Astrocyte of the cerebellum (primary cell): ENCODE measurements at regions not wholly inside any gene's neighbourhood (a gene's known extent, or its start where the extent isn't known, plus 50 kb on each side); places are given as distances from the start of the nearest gene placed in this dataset.
A peak's percentile ranks its signal among the peaks of the same experiment; 100 is the strongest.

Experiments
- DNase-seq: peaks from one replicate; pipeline ENCODE4 v3.0.0-alpha.2; 2011; ENCODE audit warnings: low read depth
- H3K4me3 ChIP-seq: 2 replicates; pipeline ENCODE4 v1.5.1; 2011; ENCODE audit warnings: mild to moderate bottlenecking, low read depth, low read length, moderate library complexity
- in situ Hi-C: cut with HindIII; loops from 2 replicates; pipeline ENCODE4 v1.10.0; 2017; ENCODE audit warnings: low sequenced_read_pairs
- TF ChIP-seq, protein P1 (sequence below): IDR thresholded peaks from 2 replicates; pipeline ENCODE4 v1.5.1; 2012; ENCODE audit warnings: low read length, low read depth, moderate library complexity, mild to moderate bottlenecking; ENCODE audit errors: missing control alignments

DNA sequence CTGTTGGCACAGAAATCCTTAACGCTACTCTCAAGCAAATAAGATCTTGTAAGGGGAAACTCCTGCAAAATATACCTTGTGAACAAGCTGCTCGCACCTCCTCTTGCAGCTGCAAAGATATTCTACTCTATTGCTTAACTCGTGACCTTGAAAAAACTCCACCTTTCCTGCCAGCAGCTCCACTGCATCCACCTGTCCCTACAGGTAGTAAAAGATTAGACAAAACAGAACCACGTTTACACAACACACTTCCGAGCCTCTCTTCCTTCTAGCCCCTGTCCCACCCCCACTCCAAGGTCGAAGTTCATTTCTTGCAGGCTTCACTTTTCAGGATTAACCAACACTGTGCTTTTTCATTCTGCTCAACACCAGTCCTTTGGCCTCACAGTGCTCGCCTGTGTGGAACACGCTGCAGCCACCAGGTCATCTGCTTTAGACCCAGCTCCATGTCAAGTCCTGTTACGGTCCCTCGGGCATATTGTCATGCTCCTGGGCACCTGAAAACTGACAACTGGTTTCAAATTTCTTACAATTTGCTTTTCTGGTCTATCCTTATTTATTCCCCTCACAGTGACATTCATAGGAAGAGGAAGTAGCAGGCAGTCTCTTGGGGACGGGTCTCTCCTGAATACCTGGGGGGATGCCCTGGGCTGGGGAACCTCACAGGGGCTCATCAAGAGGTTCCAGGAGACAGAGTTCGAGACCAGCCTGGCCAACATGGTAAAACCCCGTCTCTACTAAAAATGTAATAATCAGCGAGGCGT lies 165.8 kb upstream of the KLF14 start:
- TF ChIP-seq, protein P1, sequence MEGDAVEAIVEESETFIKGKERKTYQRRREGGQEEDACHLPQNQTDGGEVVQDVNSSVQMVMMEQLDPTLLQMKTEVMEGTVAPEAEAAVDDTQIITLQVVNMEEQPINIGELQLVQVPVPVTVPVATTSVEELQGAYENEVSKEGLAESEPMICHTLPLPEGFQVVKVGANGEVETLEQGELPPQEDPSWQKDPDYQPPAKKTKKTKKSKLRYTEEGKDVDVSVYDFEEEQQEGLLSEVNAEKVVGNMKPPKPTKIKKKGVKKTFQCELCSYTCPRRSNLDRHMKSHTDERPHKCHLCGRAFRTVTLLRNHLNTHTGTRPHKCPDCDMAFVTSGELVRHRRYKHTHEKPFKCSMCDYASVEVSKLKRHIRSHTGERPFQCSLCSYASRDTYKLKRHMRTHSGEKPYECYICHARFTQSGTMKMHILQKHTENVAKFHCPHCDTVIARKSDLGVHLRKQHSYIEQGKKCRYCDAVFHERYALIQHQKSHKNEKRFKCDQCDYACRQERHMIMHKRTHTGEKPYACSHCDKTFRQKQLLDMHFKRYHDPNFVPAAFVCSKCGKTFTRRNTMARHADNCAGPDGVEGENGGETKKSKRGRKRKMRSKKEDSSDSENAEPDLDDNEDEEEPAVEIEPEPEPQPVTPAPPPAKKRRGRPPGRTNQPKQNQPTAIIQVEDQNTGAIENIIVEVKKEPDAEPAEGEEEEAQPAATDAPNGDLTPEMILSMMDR: no peak
- in situ Hi-C loops: no loop called here
- DNase-seq: no peak
- no peak overlapping the region for H3K4me3 ChIP-seq

DNA sequence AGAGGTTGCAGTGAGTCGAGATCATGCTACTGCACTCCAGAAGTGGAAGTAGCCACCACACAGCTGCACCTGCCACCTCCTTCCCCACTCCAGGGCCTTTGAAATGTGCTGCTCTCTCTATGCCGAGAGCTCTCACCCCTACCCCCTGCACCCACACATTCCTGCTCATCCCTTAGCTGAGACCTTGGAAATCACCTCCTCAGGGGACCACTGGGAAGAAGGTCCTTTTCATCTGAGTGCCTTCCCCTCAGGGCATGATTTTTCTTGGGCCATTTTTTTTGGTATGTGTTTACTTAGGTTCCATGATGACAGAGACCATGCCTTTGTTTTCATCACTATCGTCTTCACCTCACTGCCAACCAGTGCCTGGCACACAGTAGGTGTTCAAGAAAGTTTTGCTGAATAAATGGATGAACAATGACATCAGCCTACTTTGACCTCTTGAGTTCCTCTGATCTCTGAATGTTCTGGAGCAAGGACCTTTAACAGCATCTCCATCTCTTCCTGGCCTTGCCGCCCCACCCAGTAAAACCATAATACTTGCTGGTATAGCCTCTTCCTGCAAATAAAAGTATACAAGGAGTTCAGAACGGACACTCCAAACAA lies 166.6 kb upstream of the KLF14 start:
- no peak for DNase-seq
- in situ Hi-C loops: no loop called here
- H3K4me3 ChIP-seq: no peak overlapping the region
- TF ChIP-seq, protein P1: no peak

DNA sequence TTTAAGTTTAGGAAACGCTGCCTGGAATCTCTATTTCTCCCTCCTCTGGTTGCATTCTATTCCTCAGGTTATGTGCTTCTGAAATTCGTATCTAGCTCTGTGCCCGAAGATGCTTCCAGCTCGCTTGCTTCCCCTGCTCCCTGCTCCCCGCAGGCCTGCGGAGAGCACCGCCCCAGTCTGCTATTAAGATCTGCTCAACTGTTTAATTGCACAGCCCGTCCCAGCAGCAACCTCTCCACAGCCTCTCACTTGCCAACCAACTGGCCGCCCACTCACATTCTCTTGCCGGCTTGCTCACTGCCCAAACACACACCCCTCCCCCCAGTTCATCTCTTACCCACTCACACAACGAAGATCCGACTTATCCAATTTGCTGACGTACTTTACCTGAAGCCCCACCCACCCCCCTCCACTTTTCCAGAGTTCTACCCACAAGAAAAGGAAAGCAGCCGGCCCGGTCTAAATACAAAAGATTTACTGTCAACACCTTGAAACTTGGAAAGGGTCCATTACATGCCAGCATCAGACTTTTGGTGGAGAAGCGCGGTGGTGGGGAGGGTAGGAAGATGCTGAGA lies 167.3 kb upstream of the KLF14 start:
- in situ Hi-C loops: no loop called here
- peak; percentile 83 for DNase-seq
- TF ChIP-seq, protein P1: no peak
- H3K4me3 ChIP-seq: peak overlapping the region; percentile 8

DNA sequence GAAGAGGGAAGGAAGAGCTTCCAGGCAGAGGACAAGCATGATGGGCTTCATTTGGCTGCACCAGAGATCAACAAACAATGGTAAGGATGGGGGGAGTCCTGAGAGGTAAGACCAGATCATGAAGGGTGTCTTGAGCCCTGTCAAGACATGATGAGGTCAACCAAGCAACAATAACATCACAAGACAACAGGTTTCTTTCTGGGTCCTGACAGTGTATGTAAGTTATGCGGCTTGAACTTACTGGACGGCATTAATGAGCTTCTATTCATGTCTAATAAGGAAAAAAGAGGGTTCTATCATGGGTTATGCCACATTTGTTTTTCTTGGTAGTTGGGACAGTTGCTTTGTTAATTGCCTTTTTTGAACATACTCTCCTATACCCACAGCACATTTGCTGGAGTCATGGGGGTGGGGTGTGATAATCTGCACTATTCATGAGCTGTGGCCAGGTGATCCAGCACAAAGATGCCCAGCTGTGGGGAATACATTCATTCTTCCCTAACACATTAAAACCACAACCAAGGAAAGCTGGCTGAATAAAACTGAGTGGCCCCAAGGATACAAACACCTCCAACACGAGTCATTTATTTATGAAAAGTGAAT lies 168.8 kb upstream of the KLF14 start:
- DNase-seq: no peak
- in situ Hi-C loops: no loop called here
- TF ChIP-seq, protein P1: no peak
- H3K4me3 ChIP-seq: no peak overlapping the region

DNA sequence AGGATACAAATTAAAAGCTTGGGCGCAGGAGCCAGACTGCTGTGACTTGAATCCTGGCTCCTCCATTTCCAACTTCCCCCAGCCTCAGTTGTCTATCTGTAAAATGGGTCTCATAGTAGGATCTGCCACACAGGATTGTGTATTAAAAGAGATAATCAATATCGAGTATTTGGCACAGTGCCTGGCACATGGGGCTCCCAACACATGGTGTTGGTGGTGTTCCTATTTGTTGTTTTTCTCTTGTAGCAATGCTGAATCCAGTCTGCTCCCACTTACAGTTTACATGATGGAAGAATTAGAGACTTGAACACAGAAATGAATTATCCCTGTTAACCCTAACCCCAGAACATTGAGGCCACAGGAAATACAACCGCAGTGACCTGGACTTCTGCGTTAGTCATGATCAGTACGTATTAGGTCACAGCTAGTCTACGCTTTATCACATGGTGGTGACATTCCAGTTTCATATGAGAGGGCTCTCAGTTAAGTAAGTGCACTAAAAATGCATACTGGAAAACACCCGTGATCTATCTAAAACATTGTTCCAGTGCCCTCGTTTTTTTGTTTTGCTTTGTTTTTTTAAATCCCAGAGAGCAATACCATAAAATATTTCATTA lies 169.5 kb upstream of the KLF14 start:
- no peak overlapping the region for H3K4me3 ChIP-seq
- in situ Hi-C loops: no loop called here
- DNase-seq: no peak
- TF ChIP-seq, protein P1: no peak

DNA sequence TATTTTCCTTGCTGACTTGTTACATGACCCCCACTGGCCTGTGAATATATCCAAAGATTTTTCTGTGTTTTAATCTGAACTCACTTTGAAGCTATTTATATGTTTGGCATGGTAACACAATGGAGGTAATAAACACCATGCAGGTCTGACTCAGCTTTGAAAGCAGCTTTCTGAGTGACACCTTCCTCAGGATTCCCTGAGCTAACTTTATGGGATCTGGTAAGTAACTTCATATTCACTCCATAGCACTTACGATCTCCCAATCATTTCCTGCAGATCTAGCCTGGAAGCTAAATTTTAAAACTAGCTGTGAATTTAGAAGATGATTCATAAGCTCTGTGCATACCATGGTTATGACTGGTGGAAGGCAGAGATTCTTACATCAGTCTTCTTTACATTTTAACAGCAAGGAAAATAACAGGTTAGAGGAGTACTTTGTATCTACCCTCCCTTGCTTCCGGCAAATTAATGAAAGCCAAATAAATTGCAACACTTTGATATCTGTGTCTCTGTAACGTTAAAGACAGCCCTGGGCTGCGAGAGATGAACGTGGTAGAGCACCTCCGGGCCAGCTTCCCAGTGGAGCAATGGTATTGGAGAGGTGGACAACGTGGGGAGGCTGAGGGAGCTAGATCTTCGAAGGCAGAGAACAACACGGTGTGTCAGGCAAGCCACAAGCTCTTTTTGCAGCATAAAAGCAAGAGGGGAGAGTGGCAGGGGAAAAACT lies 170.2 kb upstream of the KLF14 start:
- in situ Hi-C loops: no loop called here
- peak overlapping the region; percentile 13 for H3K4me3 ChIP-seq
- TF ChIP-seq, protein P1: no peak
- no peak for DNase-seq
